ENCODE measurements at regions not wholly inside any gene's neighbourhood (a gene's known extent, or its start where the extent isn't known, plus 50 kb on each side); places are given as distances from the start of the nearest gene placed in this dataset.

DNA sequence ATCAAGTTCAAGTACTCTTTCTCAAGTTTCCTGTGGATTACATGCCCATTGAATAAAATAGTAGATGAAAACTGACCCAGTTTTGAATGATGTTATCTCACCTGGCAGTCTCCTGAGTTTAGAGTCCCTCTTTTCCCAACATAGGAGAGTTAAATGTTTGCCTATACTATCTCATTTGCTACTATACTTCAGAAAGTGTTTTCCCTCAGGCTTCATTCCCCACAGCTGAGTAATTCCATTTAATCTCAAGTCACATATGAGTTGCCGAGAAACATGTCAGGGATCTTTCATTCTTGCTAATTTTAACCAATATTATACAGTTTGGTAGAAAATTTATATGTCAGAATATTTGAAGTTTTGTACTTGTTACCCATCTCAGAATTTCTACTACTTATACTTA, 150.4 kb upstream of the CDH19 start:
- ChIA-PET CTCF (no interaction called here), POLR2A (no interaction called here)
- TF ChIP-seq, protein P1, sequence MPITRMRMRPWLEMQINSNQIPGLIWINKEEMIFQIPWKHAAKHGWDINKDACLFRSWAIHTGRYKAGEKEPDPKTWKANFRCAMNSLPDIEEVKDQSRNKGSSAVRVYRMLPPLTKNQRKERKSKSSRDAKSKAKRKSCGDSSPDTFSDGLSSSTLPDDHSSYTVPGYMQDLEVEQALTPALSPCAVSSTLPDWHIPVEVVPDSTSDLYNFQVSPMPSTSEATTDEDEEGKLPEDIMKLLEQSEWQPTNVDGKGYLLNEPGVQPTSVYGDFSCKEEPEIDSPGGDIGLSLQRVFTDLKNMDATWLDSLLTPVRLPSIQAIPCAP (CRISPR knock-in tag; IDR thresholded peaks at IDR 0.05) = no peak
- no peak for TF ChIP-seq ZNF232 (CRISPR knock-in tag; IDR thresholded peaks at IDR 0.05)
- TF ChIP-seq, protein P2, sequence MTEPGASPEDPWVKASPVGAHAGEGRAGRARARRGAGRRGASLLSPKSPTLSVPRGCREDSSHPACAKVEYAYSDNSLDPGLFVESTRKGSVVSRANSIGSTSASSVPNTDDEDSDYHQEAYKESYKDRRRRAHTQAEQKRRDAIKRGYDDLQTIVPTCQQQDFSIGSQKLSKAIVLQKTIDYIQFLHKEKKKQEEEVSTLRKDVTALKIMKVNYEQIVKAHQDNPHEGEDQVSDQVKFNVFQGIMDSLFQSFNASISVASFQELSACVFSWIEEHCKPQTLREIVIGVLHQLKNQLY (CRISPR knock-in tag; IDR thresholded peaks at IDR 0.05) = no peak
- no peak for TF ChIP-seq PRDM15 (CRISPR knock-in tag; IDR thresholded peaks at IDR 0.05)
- no peak for TF ChIP-seq TEAD1 (CRISPR knock-in tag; IDR thresholded peaks at IDR 0.05)
- TF ChIP-seq MAX (CRISPR knock-in tag; IDR thresholded peaks at IDR 0.05) = no peak
- TF ChIP-seq, protein P3, sequence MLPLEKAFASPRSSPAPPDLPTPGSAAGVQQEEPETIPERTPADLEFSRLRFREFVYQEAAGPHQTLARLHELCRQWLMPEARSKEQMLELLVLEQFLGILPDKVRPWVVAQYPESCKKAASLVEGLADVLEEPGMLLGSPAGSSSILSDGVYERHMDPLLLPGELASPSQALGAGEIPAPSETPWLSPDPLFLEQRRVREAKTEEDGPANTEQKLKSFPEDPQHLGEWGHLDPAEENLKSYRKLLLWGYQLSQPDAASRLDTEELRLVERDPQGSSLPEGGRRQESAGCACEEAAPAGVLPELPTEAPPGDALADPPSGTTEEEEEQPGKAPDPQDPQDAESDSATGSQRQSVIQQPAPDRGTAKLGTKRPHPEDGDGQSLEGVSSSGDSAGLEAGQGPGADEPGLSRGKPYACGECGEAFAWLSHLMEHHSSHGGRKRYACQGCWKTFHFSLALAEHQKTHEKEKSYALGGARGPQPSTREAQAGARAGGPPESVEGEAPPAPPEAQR (CRISPR knock-in tag; IDR thresholded peaks at IDR 0.05) = no peak
- no peak for TF ChIP-seq ZNF317 (CRISPR knock-in tag; IDR thresholded peaks at IDR 0.05; ENCODE audit: borderline replicate concordance, low read depth)
- TF ChIP-seq GTF2I (CRISPR knock-in tag; conservative IDR thresholded peaks at IDR 0.05) = no peak
- TF ChIP-seq PRRX2 (CRISPR knock-in tag; IDR thresholded peaks at IDR 0.05) = no peak
- no peak for TF ChIP-seq GABPB1 (CRISPR knock-in tag; IDR thresholded peaks at IDR 0.05)
- TF ChIP-seq, protein P4, sequence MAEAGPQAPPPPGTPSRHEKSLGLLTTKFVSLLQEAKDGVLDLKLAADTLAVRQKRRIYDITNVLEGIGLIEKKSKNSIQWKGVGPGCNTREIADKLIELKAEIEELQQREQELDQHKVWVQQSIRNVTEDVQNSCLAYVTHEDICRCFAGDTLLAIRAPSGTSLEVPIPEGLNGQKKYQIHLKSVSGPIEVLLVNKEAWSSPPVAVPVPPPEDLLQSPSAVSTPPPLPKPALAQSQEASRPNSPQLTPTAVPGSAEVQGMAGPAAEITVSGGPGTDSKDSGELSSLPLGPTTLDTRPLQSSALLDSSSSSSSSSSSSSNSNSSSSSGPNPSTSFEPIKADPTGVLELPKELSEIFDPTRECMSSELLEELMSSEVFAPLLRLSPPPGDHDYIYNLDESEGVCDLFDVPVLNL (CRISPR knock-in tag; IDR thresholded peaks at IDR 0.05; ENCODE audit: borderline replicate concordance, low read depth) = no peak
- no peak for TF ChIP-seq ZNF423 (CRISPR knock-in tag; IDR thresholded peaks at IDR 0.05)
- no peaks in the 10 kb centered on the region for H3K36me3 Mint-ChIP-seq
- ATAC-seq (no peak), DNase-seq (ENCODE audit: low spot score) (no peak)
- no peak overlapping the region for H3K27ac Mint-ChIP-seq
- H3K4me3 Mint-ChIP-seq = no peak overlapping the region
- peaks cover 20% of the 10 kb centered on the region for H3K4me1 Mint-ChIP-seq
- no peaks in the 10 kb centered on the region for H3K27me3 Mint-ChIP-seq (ENCODE audit: low read depth)
- H3K9me3 Mint-ChIP-seq = no peaks in the 10 kb centered on the region

GRCh38 chr18:66752733-66753132, 148.8 kb upstream of the CDH19 start:
- CTCF ChIA-PET = interaction anchor here (1.0 kb wide), 1 partner anchor 193 kb away, joined by 3 read pairs; no protein-coding TSS in a partner anchor
- Mint-ChIP-seq H3K27me3 (ENCODE audit: low read depth) (no peaks in the 10 kb centered on the region), H3K36me3 (no peaks in the 10 kb centered on the region), H3K9me3 (no peaks in the 10 kb centered on the region), H3K4me3 (no peak overlapping the region), H3K27ac (no peak overlapping the region), H3K4me1 (peaks cover 4% of the 10 kb centered on the region; the same call in 1 of the 2 replicates)
- no peak for DNase-seq (ENCODE audit: low spot score)
- POLR2A ChIA-PET = interaction anchor here (0.6 kb wide), 1 partner anchor 157 kb away, joined by 3 read pairs; no protein-coding TSS in a partner anchor
- ATAC-seq = no peak
- no peak for TF ChIP-seq ZNF423 (CRISPR knock-in tag; IDR thresholded peaks at IDR 0.05)
- TF ChIP-seq, protein P5, sequence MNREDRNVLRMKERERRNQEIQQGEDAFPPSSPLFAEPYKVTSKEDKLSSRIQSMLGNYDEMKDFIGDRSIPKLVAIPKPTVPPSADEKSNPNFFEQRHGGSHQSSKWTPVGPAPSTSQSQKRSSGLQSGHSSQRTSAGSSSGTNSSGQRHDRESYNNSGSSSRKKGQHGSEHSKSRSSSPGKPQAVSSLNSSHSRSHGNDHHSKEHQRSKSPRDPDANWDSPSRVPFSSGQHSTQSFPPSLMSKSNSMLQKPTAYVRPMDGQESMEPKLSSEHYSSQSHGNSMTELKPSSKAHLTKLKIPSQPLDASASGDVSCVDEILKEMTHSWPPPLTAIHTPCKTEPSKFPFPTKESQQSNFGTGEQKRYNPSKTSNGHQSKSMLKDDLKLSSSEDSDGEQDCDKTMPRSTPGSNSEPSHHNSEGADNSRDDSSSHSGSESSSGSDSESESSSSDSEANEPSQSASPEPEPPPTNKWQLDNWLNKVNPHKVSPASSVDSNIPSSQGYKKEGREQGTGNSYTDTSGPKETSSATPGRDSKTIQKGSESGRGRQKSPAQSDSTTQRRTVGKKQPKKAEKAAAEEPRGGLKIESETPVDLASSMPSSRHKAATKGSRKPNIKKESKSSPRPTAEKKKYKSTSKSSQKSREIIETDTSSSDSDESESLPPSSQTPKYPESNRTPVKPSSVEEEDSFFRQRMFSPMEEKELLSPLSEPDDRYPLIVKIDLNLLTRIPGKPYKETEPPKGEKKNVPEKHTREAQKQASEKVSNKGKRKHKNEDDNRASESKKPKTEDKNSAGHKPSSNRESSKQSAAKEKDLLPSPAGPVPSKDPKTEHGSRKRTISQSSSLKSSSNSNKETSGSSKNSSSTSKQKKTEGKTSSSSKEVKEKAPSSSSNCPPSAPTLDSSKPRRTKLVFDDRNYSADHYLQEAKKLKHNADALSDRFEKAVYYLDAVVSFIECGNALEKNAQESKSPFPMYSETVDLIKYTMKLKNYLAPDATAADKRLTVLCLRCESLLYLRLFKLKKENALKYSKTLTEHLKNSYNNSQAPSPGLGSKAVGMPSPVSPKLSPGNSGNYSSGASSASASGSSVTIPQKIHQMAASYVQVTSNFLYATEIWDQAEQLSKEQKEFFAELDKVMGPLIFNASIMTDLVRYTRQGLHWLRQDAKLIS (CRISPR knock-in tag; IDR thresholded peaks at IDR 0.05; ENCODE audit: borderline replicate concordance) = no peak
- TF ChIP-seq CREM (CRISPR knock-in tag; IDR thresholded peaks at IDR 0.05) = no peak
- TF ChIP-seq HMGXB4 (CRISPR knock-in tag; IDR thresholded peaks at IDR 0.05) = no peak
- TF ChIP-seq ZNF317 (CRISPR knock-in tag; IDR thresholded peaks at IDR 0.05; ENCODE audit: borderline replicate concordance, low read depth) = no peak
- TF ChIP-seq PRDM15 (CRISPR knock-in tag; IDR thresholded peaks at IDR 0.05) = no peak
- TF ChIP-seq GTF2I (CRISPR knock-in tag; conservative IDR thresholded peaks at IDR 0.05) = no peak
